Endodermal cell (in vitro differentiated cells): ENCODE measurements at regions not wholly inside any gene's neighbourhood (a gene's known extent, or its start where the extent isn't known, plus 50 kb on each side); places are given as distances from the start of the nearest gene placed in this dataset.

Experiments
- DNase-seq: peaks from one replicate; pipeline ENCODE4 v3.0.0-alpha.2; 2017
- H3K27ac ChIP-seq: 2 replicates; pipeline ENCODE4 v1.5.1; 2013; ENCODE audit warnings: mild to moderate bottlenecking, low read depth, low read length, moderate library complexity
- H3K27me3 ChIP-seq: 2 replicates; pipeline ENCODE4 v1.6.1; 2013; ENCODE audit warnings: mild to moderate bottlenecking, low read length, moderate library complexity; ENCODE audit not compliant: insufficient read depth, control insufficient read depth, poor library complexity, severe bottlenecking
- H3K36me3 ChIP-seq: 2 replicates; pipeline ENCODE4 v1.7.0; 2013; ENCODE audit warnings: mild to moderate bottlenecking, low read length, moderate library complexity; ENCODE audit not compliant: control insufficient read depth, insufficient read depth
- H3K4me1 ChIP-seq: one replicate; pipeline ENCODE4 v1.7.0; 2013; ENCODE audit warnings: low read length; ENCODE audit not compliant: control insufficient read depth, insufficient read depth
- H3K4me3 ChIP-seq: 2 replicates; pipeline ENCODE4 v1.5.1; 2013; ENCODE audit warnings: mild to moderate bottlenecking, low read length, moderate library complexity
- H3K9ac ChIP-seq: 2 replicates; pipeline ENCODE4 v1.6.1; 2013; ENCODE audit warnings: mild to moderate bottlenecking, low read length, moderate library complexity; ENCODE audit not compliant: poor library complexity, severe bottlenecking; ENCODE audit errors: extremely low read depth
- H3K9me3 ChIP-seq: 2 replicates; pipeline ENCODE4 v1.6.1; 2013; ENCODE audit warnings: mild to moderate bottlenecking, low read length, moderate library complexity; ENCODE audit not compliant: control insufficient read depth
- H3K27ac Mint-ChIP-seq: 2 replicates; pipeline ENCODE4 v1.8.0; 2020; ENCODE audit warnings: mixed read lengths
- H3K27me3 Mint-ChIP-seq: 2 replicates; pipeline ENCODE4 v1.8.0; 2021; ENCODE audit warnings: mild to moderate bottlenecking, mixed read lengths; ENCODE audit not compliant: insufficient read depth
- H3K36me3 Mint-ChIP-seq: 2 replicates; pipeline ENCODE4 v1.8.0; 2020; ENCODE audit warnings: low read depth, mixed read lengths
- H3K4me1 Mint-ChIP-seq: 2 replicates; pipeline ENCODE4 v1.8.0; 2020; ENCODE audit warnings: mixed read lengths
- H3K4me3 Mint-ChIP-seq: 2 replicates; pipeline ENCODE4 v1.8.0; 2020; ENCODE audit warnings: mild to moderate bottlenecking, moderate library complexity, mixed read lengths
- H3K9me3 Mint-ChIP-seq: 2 replicates; pipeline ENCODE4 v1.8.0; 2020; ENCODE audit warnings: mild to moderate bottlenecking, mixed read lengths
- CTCF ChIP-seq: fragments of 200-600 bp; sonication (generic); conservative IDR thresholded peaks from 2 replicates; pipeline ENCODE4 v1.5.0; 2021; ENCODE audit warnings: antibody characterized with exemption, mild to moderate bottlenecking
- WGBS, 2 experiments: methylation state at CpG; one replicate each; pipeline versions ENCODE4 v1.1.5 to v1.1.7; 2013; ENCODE audit warnings: missing lambda C conversion rate in 2 of 2, mixed read lengths in 1 of 2; ENCODE audit not compliant: insufficient coverage in 1 of 2, insufficient read length in 1 of 2; 5-methylcytosine and 5-hydroxymethylcytosine counted together

- peaks cover 18% of the 10 kb centered on the region for H3K4me1 Mint-ChIP-seq
- Histone ChIP-seq H3K4me1 (no peaks in the 10 kb centered on the region), H3K27me3 (no peaks in the 10 kb centered on the region), H3K9ac (no peak overlapping the region), H3K27ac (no peak overlapping the region), H3K9me3 (peaks cover 26% of the 10 kb centered on the region), H3K36me3 (no peaks in the 10 kb centered on the region), H3K4me3 (no peak overlapping the region)
- H3K4me3 Mint-ChIP-seq: no peak overlapping the region
- H3K9me3 Mint-ChIP-seq: peaks cover 13% of the 10 kb centered on the region
- H3K27me3 Mint-ChIP-seq: no peaks in the 10 kb centered on the region
- 23 to 43% methylated on average over 3 of the region's 3 CpGs for WGBS, 2 experiments
- H3K36me3 Mint-ChIP-seq: no peaks in the 10 kb centered on the region
- peak; percentile 62 for DNase-seq
- TF ChIP-seq CTCF: no peak
- H3K27ac Mint-ChIP-seq: no peak overlapping the region
Measured at GRCh38 chr4:181278941-181279340, 964.3 kb upstream of the TENM3 start.

DNA sequence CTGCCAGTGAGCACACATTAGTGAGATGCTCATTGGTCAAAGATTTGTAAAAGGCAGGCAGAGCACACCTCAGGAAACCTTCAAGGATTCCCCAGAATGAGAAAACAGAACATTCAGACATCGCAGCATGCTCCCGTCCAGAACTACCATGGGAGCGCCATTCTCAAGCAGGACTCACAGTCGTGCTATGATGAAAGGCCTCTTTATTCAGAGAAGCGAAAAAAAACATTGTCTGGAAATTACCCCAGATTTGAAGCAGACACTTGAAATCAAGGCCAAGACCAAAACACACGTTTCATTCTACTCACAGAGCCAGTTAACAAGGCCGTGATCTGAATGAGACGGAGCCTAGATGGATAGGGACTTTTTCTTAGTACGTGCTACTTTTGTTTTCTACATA is 961.8 kb upstream of the TENM3 start:
- Mint-ChIP-seq H3K9me3 (peaks cover 4% of the 10 kb centered on the region), H3K4me3 (no peak overlapping the region), H3K27me3 (no peaks in the 10 kb centered on the region), H3K27ac (no peak overlapping the region), H3K36me3 (no peaks in the 10 kb centered on the region), H3K4me1 (peaks cover 18% of the 10 kb centered on the region)
- 96 to 98% methylated on average over 5 to 9 of the region's 9 CpGs for WGBS, 2 experiments
- no peak for TF ChIP-seq CTCF
- H3K4me1 ChIP-seq: no peaks in the 10 kb centered on the region
- H3K36me3 ChIP-seq: no peaks in the 10 kb centered on the region
- no peak overlapping the region for H3K27ac ChIP-seq
- H3K4me3 ChIP-seq: no peak overlapping the region
- H3K27me3 ChIP-seq: no peaks in the 10 kb centered on the region
- no peak overlapping the region for H3K9ac ChIP-seq
- H3K9me3 ChIP-seq: peaks cover 9% of the 10 kb centered on the region
- no peak for DNase-seq

DNA sequence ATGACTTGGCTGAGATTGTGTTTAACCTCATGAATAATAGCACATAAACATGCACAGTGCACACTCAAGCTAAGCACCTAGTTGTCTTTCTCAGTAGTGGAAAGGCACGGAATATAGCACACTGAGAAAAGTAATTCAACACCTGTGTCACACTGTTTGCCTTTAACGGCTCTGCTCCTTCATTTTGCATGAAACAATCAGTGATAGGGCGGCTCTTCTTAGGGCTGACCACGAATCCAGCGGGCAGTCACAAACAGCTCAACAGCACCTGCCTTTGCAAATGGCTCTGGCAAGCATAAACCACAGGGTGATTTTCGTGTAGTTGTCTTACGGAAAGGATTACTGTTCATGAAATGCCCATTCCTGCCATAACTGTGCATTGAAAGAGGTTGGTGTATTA is 954.0 kb upstream of the TENM3 start:
- Histone ChIP-seq H3K27me3 (no peaks in the 10 kb centered on the region), H3K9me3 (no peaks in the 10 kb centered on the region), H3K36me3 (no peaks in the 10 kb centered on the region), H3K9ac (no peak overlapping the region), H3K4me3 (no peak overlapping the region), H3K4me1 (peaks cover 4% of the 10 kb centered on the region), H3K27ac (no peak overlapping the region)
- Mint-ChIP-seq H3K4me3 (no peak overlapping the region), H3K27me3 (no peaks in the 10 kb centered on the region), H3K27ac (no peak overlapping the region), H3K4me1 (peaks cover 55% of the 10 kb centered on the region), H3K9me3 (no peaks in the 10 kb centered on the region), H3K36me3 (no peaks in the 10 kb centered on the region)
- TF ChIP-seq CTCF: no peak
- DNase-seq: peak; percentile 74
- 70 to 88% methylated on average over 6 to 7 of the region's 7 CpGs for WGBS, 2 experiments
